CD4-positive, alpha-beta T cell treated with Interleukin-1 beta for 1 hour (primary cell): ENCODE measurements at regions not wholly inside any gene's neighbourhood (a gene's known extent, or its start where the extent isn't known, plus 50 kb on each side); places are given as distances from the start of the nearest gene placed in this dataset.

Source experiments
- DNase-seq, 2 donors: peaks; one replicate each; pipeline ENCODE4 v3.0.0-alpha.2; 2020 to 2022

DNA sequence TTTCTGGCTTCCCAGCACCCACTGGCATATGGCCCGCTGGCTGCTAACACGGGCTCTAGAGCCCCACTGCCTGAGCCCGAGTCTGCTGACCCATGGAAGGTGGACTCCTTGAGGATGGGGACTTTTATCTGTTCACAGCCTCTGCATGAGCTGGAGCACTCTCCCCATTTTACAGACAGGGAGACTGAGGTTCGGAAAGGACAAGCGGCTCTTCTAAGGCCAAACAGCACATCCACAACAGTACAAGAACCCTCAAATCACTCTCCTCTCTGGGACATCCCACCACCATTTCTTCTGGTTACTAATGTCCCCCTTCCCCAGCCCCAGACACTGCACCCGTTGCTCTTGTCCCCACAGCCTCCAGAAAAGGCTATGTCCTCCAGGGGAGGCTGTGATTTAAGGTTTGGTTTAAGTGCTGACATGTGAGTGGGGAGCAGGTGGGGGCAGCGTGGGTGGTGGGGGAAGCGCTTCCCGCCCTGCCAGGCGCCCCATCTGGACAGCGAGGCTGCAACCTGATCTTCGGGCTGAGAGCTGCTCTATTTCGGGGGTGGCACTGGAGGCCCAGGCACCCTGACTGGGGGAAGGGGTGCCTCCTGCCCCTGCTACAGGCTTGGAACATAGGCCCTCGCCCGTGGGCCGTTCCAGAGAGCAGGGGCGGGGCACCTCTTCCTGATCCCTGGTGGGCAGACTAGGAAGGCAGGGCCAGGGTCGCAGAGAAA is 104.8 kb upstream of the WNT4 start:
- no peak for DNase-seq

GRCh38 chr1:22248746-22249145 is 105.8 kb upstream of the WNT4 start:
- DNase-seq: no peak

- no peak for DNase-seq
These were observed 107.2 kb upstream of the WNT4 start for GRCh38 chr1:22249928-22250680.

DNA sequence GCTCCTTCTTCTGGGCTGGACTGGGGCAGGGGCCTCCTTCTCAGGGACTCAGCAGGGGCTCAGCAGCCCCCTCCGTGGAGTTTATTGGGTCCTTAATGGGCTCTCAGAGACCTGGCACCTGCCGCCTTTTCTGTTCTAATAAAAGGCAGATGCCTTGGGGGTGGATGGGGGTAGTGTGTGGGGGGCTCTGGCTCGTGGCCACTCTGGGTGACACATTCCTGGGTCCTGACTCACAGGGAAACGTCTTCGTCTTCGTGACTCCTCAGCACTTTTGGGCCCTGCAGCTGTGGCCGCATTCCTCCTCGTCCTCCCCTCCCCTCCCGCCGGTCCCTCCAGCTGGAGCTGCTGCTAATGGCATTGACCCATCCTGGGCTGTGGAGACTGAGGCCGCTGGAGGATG is 107.8 kb upstream of the WNT4 start:
- no peak for DNase-seq

- DNase-seq: no peak
These were observed 109.4 kb upstream of the WNT4 start for GRCh38 chr1:22252251-22252650.

DNA sequence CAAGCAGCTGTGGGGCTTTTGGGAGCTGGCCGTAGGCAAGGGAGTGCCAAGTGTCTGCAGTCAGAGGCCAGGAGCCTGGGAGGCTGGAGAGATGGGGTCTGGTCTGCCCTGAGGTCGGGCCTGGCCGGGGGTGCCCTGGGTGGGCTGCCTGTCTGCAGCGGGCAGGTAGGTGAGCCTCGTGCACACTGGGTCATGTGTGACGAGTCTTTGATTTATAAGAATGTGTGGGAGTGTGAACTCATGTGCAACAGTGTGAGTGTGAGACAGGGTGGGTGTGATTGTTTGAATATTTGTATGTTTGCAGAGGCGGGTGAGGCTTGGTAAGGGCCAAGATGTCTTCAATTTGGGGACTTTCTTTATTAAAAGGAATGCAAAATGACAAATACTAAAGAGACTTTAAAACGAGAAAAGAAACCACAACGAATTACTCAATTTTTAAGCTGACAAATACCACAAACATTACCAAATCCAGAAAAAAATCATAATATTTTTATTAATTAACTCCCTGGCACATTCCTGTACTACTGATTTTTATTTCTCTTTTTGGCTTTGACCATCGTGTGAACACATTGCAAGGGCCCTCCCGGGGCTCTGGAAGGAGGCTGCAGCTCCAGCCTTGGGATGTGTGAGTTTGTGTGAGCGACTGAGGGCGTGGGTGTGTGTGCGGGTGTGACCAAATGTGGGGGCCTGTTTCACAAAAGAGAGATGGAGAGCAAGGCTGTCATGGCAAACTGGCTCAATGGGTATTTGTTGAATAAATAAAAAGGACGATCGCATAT is 110.3 kb upstream of the WNT4 start:
- no peak for DNase-seq

GRCh38 chr1:22254756-22255155 is 111.9 kb upstream of the WNT4 start:
- DNase-seq: no peak

GRCh38 chr1:22255341-22256212 is 112.7 kb upstream of the WNT4 start:
- no peak for DNase-seq

- DNase-seq: no peak
These were observed 113.3 kb upstream of the WNT4 start for GRCh38 chr1:22256213-22256512.

GRCh38 chr1:22257290-22258275 is 114.7 kb upstream of the WNT4 start:
- DNase-seq: no peak

DNA sequence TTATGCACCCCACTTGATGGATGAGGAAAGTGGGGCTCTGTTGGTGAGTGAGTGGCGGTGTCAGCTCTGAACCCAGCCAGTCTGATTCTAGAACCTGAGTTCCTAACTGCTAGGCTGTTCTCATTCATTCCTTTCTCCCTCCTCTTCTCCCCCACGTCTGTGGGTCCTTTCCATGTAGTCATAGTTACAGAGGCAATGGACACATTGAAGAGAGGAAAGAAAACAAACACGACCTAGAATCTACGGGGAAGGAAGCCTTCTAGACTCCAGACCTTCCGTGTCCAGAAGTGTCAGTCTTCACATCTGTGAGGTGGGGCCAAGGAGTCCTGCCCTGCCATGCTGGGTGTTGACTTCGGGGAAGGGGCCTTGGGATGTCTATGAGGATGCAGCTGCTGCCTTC is 115.8 kb upstream of the WNT4 start:
- no peak for DNase-seq

GRCh38 chr1:22259551-22260282 is 116.8 kb upstream of the WNT4 start:
- no peak for DNase-seq

DNA sequence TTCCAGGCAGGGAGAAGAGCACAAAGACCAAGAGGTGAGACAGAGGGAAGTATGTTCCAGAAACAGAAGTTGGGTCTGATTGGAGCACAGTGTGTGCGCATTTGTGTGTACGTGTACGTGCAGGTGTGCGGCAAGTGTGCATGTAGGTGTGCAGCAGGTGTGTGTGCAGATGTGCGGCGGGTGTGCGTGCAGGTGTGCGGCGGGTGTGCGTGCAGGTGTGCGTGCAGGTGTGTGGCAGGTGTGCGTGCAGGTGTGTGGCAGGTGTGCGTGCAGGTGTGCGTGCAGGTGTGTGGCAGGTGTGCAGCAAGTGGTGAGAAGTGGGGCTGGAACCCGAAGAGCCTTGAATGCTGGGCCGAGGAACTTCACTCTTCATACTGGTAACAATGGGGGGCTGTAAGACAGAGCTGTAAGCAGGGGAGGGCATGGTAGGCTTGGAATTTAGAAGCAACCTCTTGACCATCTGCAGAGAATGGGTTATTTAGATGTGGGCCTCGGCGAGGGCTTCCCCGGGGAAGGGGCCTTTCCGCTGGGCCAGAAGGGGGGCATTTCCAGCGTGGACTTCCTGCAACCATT is 118.0 kb upstream of the WNT4 start:
- DNase-seq: no peak

GRCh38 chr1:22261580-22261979 is 118.7 kb upstream of the WNT4 start:
- DNase-seq: no peak

GRCh38 chr1:22262583-22262982 is 119.7 kb upstream of the WNT4 start:
- DNase-seq: no peak

DNA sequence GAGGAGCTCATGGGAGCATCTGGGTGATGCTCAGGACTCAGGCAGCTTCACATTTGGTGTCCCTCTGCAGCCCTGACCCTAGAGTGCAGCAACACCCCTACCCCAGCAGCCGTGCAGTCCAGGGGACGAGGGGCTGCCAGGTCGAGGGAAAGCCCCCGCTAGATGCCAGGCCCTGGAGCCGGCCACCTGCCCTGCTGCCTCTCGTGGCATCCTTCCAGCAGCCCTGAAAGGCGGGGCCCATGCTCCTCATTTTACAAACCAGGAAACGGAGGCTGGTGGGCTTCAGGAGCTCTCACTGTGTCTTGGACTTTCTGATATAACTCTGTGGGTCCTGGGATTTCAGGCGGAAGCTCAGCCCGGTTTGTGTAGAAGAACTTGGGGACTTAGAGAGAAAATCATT is 120.5 kb upstream of the WNT4 start:
- DNase-seq: no peak

GRCh38 chr1:22264464-22265341 is 121.8 kb upstream of the WNT4 start:
- no peak for DNase-seq

DNA sequence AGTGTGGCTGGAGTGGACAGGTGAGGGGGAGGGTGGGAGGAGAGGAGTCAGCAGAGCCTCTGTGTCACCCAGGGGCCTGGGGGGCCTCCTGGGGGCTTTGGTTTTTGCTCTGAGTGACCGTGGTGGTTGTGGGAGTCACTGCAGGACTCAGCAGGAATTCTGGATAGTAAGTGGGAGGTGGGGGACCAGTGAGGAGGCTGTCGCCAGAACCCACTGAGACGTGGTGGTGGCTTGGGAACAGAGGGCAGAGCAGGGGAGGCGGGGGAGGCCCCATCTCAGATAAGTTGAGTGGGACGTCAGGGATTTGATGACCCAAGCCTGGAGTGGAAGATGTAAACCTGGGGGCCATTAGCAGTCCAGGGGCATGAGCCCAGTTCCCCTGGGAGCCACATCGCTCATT is 123.2 kb upstream of the WNT4 start:
- no peak for DNase-seq

GRCh38 chr1:22267413-22268175 is 124.7 kb upstream of the WNT4 start:
- DNase-seq: no peak
